G401.6 (cell line): ENCODE measurements at regions not wholly inside any gene's neighbourhood (a gene's known extent, or its start where the extent isn't known, plus 50 kb on each side); places are given as distances from the start of the nearest gene placed in this dataset.

Experiments used
- FAIRE-seq: peaks from 2 replicates; lab custom pipeline; 2012; peaks lifted over from hg19 to GRCh38; lab: Jason Lieb, UNC

DNA sequence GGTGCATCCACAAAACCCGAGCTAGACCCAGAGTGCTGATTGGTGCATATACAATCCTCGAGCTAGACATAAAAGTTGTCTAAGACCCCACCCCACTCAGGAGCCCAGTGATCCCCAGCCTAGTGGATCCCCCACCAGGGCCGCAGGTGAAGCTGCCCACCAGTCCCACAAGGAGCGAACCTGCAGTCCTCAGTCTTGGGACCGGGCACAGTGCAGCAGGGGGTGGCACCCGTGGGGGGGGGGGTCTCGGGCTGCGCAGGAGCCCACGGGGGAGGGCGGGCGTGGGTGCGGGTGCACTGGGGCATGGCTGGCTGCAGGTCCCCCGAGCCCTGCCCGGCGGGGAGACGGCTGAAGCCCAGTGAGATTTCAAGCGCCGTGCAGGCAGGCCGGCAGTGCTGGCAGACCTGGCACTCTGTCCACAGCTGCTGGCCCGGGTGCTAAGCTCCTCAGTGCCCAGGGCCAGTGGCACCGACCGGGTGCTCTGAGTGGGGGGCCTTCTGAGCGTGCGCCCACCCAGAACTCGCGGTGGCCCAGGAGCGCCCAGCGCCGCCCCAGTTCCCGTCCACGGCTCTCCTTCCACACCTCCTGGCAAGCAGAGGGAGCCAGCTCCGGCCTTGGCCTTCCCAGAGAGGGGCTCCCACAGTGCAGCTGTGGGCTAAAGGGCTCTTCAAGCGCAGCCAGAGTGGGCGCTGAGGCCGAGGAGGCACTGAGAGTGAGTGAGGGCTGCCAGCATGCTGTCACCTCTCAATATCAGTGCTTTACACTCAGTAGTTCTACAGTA lies 989.1 kb downstream of the FAM181B start:
- FAIRE-seq: no peak

DNA sequence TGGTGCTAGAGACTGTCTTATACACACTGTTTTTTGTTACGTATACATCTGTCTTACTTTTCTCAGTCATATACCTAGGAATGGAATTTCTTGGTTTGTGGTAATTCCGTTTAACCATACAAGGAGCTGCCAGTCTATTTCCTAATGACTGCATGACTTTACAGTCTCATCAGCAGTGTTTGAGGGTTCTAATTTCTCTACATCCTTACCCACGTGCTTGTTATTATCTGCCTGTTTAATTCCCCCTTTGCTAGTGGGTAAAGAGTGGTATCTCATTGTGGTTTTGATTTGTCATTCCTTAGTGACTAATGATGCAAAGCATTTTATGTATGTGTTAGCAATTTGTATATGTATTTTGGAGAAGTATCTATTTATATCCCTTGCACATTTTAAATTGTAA lies 1008.0 kb downstream of the FAM181B start:
- FAIRE-seq: no peak

DNA sequence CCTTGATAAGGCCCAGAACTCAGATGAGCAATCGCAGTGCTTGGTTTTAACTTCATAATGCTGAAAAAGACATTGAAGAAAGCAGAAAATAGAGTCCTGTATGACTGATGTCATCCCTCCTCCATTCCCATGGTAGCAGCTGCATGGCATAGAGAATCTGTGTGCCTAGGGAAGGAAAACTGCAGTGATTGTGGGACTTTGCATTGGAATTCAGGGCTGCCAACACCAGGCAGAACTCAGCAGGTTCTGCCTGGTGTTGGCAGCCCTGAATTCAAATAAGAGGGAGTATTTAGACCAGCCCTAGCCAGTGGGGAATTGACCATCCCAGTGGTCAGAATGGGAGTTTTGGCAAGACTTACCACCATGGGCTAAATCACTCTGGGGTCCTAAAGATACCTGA lies 1016.0 kb downstream of the FAM181B start:
- no peak for FAIRE-seq

DNA sequence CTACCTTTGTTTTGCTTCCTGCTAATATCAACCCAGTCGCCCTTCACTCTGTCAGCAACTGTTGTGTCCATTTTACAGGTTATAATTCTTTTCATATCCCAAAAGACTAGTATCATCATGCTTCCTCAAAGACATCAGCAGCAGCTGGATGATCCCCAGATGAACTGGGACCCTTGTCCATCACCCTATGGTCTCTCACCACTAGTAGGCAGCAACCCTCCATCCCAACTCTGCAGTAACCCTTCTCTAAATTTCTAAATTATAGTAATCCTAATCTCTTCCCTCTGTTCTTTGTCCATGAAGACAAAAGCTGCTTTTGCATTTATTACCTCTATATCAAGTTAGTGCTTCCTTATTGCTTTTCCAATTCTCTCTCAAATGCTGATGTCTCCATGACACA lies 1025.8 kb downstream of the FAM181B start:
- FAIRE-seq: no peak

DNA sequence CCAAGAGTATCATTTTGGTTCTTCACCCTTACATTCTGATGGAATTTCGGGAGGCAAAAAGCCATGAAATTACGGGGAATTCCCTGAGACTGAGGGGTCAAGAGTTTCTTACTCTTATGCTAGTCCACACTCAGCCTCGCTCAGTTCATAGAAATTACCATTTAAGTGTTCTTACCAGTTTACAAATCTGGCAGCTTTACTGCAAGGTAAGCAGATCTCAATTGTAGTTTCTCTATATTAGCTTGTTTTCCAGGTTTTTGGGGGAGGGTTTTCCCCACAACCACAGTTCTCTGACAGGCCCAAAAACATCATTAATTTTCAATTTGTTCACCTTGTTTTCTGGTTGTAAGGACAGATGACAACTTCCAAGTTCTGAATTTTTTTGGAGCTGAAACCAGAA lies 1028.4 kb downstream of the FAM181B start:
- FAIRE-seq: no peak

DNA sequence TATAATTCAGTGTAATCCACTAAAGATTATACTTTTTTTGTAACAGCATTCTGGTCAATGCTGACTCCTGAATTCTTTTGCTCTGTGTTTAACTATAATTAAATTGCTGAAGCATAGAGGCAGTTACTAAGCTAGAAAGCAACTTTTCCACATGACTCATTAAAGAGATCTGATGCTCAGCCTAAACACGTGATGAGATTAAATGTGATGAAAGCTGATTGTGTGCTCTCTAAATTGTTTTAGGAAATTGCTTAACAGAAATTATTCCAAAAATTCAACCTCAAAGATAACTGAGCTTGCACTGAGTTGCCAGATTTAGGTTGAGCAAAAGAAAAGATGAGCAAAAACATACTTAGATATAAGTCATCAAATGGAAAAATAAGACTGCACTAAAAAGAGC lies 1033.6 kb downstream of the FAM181B start:
- no peak for FAIRE-seq

DNA sequence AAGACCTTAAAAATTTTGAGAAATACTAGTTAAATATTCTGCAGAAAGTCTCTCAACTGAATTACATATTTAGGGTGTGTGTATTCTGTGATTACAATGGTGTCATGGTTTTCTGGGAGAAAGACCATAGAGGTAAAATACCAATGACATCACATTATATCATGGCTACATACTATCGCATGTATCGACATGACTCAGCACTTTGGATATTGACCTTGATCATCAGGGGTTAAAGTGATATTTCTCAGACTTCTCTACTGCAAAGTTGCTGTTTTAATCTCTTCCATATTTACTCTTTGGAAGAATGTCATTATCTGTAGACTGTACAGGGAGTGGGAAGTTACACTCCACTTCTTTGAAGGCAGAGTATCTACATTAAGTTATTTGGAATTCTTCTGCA lies 1046.6 kb downstream of the FAM181B start:
- no peak for FAIRE-seq

DNA sequence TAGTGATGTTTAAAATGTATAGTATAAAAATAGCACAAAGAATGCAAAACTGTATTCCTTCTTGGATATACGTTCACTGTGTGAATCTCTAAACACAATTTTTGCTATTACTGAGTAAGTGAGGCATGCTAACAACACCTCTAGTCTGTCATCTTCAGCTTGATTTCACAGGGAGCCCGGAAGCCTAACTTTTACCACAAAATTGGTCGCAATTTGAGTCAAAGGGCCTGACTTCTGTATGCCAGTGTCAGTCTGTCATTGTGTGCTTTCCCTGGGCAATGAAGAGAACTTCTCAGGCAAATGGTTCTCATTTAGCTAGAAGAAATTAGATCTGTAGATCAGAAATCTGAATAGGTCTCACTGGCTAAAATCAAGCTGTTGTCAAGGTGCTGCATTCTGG lies 1059.5 kb downstream of the FAM181B start:
- FAIRE-seq: no peak

DNA sequence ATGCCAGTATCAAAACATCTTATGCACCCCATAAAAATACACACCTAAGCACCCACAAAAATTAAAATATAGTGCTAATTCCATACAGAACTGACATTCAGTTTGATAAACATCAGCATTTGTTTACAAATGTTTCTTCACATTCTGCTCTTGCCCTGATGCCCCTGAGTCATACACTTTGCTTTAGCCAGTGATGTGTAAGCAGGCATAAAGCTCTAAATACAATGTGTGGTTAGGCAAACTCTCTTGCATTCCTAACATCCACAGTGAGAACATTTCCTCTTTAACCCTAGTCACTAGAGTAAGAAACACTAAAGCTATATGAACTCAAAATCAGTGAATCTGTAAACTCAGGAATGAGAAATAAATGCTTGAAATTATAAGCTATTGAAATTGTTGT lies 1060.7 kb downstream of the FAM181B start:
- FAIRE-seq: no peak

DNA sequence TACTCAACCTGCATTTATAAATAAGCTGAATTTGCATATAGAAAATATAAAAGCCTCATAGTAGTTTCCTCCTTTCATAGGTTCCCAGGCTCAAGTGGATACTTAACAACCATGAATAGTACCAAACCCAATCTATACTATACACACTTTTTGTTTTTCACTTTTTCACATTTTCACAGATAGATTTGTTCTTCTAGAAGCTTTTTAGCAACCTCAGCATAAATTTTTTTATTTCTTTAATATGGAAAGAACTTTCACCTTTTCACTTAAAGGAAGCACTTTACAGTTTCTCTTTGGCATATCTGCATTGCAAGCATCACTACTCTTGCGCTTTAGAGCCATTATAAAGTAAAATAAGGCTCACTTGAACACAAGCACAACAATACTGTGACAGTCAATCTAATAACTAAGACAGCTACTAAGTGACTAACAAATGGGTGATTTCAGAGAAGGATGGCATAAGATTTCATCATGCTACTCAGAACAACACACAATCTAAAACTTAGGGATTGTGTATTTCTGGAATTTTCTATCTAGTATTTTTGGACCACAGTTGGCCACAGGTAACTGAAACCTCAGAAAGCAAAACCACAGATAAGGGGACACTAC lies 1063.6 kb downstream of the FAM181B start:
- no peak for FAIRE-seq

DNA sequence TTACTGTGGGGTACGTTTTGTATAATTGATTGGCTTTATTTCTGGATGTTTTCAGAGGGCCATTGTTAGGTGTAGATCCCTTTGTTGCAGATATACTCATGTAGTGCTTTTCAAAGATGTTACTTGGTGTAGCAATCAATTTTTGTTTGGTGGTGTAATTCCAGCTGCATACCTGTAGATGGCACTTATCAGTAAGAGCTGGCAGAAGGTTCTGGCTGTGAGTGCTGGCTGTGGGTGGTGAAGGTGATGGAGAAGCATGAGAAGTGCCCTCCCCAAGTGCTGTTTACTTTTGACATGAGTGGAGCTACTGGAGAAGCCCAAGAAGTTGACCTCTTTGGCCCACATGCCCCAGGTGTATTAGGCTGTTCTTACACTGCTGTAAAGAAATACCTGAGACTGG lies 1074.9 kb downstream of the FAM181B start:
- FAIRE-seq: no peak

DNA sequence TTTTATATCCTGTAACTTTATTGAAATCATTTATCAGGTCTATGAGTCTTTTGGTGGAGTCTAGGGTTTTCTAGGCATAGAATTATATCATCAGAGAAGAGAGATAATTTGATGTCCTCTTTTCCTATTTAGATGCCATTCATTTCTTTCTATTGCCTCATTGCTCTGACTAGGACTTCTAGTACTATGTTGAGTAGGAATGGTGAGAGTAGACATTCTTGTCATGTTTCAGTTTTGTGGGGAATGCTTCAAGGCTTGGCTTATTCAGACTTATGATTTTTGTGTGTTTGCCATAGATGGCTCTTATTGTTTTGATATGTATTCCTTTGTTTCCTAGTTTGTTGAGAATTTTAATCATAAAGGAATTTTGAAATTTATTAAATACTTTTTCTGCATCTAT lies 1078.3 kb downstream of the FAM181B start:
- FAIRE-seq: no peak

DNA sequence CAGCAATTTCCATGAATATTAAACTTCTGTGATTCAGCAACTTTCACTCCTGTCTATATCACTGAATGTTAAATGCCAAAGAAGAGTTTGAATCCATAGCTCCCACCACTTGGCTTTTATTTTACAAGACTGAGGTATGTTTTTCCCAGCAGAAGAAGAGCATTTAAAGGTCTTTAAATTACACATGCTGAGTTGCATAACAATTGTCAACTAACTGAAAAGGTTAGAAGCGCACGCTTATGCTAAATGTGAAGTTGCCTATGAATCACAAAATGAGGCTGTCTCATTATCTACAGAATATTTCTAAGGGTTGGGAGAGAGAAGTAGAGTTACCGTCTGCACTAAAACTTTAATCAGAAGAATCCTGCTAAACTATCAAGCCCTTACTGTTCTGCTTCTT lies 1086.3 kb downstream of the FAM181B start:
- no peak for FAIRE-seq

DNA sequence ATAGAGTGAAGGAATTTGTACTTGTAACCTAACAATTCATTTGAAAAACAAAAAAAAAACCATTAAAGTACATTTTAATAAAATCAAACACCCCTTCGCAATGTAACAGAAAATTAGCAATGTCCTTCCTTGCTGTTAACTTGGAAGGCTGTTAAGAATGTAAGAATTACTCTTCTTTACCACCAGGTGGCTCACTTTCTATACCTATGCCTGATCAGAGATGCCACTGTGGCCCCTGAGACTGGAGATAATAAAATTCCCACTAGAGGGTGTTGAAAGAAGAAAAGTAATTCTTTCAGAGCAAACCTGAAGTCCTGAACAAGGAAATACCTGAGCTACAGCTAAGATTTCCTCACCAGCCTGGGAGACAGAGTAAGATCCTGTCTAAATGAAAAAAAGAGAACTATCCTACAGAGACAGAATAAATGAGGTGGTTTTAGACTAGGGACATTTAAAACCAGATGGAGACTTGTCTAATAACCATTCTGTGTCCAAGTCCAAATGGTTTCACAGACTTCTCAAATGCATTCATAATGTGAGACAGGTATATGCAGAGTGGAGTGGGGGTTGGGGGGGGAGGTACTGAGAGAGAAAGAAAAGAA lies 1089.3 kb downstream of the FAM181B start:
- peak; percentile 90 for FAIRE-seq

DNA sequence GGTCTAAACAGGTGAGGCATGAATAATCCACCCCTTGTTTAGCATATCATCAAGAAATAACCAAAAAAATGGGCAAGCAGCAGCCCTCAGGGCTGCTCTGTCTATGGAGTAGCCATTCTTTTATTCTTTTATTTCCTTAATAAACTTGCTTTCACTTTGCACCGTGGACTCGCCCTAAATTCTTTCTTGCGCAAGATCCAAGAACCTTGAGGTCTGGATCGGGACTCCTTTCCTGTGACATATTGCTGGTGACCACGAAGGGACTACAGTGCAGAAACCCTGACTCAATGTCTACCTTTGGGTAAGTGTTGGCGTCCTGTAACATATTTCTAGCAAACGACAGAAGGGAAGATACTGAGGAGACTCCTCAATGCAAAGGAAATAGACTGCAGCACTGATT lies 1099.2 kb downstream of the FAM181B start:
- FAIRE-seq: no peak

DNA sequence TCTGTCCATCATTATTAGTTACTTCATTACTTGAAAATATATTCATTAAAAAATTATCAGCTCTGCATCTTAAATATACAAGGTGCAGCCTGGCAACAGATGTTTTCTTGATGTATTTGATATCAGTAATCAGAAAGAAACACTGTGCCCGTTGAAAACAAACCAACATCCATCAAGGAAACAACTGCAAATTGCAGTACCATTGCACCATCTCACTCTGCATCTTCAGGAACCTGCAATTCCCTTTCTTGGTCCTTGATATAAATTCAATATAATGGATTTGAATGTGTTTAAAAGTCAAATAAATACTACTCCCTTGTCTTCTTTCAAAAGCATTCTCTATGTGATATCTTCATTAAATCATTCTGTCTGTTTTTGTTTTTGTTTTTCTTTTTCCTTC lies 1131.2 kb downstream of the FAM181B start:
- no peak for FAIRE-seq

DNA sequence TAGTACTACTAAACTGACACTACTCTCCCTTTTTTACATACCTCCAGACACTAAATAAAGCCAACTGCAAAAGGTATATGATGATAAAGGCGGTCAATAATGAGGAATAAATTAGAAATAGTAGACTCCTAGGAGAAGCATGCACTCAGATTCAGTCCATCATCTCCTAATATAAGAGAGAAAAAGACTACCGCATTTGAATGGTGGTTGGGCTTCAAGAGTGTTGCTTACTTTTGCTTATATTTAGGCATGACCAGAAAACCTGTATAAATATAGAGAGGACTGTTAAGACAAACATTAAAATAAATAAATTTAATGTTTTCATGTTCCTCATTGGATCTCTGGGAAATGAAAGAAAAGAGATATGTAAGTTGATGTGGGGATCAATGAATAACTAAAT lies 1137.0 kb downstream of the FAM181B start:
- no peak for FAIRE-seq

DNA sequence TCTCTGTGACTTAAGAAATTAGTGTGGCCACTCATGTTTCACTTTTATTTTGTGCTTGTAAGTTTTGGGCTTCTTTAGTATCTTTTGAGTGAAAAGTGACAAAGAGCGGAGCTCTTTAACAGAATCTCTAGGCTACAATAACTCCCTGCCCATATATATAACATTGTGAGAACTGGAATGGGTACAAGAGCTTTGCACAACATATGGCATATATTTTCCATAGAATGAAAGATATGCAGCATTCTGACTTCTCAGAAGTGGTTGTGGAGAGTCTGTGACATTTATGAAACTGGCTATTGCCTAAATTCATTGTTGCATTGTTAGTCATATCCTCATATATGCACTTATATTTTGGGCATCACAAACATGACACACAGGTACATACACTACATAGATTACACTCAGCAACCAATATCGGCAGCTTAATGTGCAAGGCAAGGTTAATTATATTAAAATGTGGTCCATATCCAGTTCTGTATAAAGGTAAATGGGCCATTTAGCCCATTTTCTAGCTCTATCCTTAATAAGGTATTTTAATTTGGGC lies 1148.2 kb downstream of the FAM181B start:
- FAIRE-seq: no peak

DNA sequence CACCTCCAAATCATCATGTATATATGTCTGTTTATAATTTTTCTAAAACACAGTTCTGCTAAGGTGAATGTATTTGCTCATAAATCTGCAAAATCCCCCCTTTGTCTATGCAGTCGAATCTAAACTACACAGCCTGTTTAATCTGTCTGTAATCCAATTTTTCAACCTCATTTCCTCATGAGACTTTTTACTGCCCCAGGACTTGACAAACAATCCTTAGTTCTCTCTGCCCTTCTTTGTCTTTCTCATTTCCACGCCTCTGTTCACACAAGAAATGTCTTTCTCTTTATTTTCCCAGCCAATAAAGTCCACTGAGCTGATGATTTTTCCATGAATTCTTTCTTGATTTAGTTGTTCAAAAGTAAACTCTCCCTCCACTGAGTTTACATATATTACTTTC lies 1154.3 kb downstream of the FAM181B start:
- no peak for FAIRE-seq

DNA sequence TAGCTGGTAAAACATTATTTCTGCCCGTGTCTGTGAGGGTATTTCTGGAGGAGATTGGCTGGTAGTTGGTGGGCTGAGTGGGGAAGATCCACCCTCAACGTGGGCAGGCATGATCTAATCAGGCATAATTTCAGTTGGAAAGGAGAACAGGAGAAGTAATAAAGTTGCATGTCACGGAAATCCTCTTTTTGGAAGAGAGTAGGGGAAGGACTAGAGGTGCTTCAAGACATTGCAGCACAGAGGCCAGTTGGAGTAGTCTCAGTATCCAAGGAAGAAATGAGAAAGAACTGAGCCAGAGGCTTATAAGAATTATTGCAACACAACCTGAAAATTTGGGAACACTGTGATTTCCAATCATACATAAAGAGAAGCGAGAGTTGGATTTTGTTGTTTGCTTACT lies 1155.1 kb downstream of the FAM181B start:
- FAIRE-seq: no peak

DNA sequence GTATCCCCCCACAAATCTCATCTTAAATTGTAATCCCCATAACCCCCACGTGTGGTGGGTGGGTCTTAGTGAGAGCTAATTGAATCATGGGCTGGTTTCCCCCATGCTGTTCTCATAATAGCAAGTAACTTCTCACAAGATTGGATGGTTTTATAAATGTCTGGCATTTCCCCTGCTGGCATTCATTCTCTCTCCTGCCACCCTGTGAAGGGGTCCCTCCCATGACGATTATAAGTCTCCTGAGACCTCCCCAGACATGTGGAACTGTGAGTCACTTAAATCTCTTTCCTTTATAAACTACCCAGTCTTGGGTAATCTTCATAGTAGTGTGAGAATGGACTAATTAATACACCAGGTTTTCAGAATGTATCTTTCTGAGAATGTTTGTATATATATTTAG lies 1159.4 kb downstream of the FAM181B start:
- FAIRE-seq: no peak

DNA sequence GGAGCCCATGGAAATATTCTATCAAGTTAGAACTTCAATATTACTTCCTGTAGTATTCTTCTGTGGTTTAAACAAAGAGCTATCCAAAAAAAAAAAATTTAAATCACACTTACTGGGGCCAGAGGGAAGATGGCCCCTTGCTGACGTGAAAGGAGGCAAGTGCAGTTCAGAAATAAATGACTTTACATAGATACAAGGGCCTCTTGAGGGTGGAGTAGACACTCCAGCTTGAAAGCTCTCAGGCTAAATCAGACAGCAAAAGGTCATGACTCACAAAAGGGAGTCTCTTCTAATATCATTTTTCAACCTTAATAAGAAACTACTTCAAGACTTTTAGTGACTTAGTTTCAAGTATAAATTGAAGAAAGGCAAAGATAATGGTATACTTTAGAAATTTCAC lies 1160.3 kb downstream of the FAM181B start:
- no peak for FAIRE-seq

DNA sequence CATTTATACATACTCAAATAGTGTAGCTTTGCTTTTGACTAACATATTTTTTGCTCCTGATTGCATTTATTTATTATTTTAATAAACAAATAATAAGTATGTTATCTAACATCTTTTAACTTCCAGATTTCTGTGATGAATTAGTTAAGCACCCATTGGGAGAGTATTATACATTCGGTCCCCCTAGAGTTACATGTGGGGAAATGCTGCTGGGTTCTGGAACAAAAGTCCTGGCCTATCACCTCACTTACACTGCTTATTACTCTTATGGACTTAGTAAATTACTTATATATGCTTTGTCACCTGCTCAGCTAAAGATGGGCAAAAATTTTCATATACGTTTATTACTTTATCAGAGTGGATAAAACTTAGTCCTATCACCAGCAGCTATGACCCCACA lies 1163.0 kb downstream of the FAM181B start:
- FAIRE-seq: no peak

DNA sequence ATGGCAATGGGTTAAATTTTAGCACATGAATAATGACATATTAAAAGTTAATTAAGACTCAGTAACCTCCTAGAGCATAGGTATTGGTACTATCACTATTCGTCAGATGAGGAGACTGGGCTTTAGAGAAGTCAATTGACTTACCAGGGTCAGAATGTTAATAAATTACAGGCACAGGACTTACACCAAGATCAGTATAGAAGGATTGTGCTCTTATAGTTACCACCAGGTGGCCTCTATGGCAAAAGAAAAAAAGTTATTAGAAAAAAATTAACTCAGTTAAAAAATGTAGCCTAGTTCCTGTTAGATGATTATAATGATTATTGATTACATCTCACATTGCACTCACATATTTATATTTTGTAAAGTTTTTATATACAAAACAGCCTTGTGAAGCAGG lies 1163.7 kb downstream of the FAM181B start:
- no peak for FAIRE-seq
